ENCODE measurements at regions not wholly inside any gene's neighbourhood (a gene's known extent, or its start where the extent isn't known, plus 50 kb on each side); places are given as distances from the start of the nearest gene placed in this dataset.

DNA sequence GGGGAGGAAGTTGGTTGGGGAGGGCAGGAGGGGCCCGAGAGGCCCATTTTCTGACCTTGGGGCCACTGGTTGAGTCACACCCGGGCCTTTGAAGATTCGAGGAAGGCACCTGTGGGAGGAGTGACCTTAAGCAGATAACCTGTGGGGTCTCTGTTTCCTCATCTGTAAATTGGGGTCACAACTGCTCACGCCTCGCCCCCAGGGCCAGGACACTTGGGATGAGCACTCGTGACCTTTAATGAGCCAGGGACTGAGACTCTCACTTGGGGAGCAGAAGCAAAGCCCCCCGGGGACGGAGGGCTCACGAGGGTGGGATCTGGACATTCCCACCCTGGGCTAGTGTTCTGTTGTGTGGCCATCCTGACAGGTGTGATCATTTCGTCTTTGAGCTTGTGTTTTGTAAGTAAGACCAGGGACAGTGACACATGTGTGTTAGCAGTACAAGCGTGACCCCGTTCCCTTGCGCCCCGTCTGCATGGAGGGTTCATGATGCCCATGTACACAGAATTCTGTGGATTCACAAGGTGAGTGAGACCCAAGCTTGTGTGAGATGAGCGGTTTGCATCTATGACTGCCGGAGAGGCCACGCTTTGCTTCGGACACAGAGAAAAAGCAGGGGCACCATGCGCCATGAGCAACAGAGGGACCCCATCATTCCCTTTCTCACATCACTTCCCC is 79.3 kb upstream of the PMEPA1 start (continued):
- TF ChIP-seq, protein P1, sequence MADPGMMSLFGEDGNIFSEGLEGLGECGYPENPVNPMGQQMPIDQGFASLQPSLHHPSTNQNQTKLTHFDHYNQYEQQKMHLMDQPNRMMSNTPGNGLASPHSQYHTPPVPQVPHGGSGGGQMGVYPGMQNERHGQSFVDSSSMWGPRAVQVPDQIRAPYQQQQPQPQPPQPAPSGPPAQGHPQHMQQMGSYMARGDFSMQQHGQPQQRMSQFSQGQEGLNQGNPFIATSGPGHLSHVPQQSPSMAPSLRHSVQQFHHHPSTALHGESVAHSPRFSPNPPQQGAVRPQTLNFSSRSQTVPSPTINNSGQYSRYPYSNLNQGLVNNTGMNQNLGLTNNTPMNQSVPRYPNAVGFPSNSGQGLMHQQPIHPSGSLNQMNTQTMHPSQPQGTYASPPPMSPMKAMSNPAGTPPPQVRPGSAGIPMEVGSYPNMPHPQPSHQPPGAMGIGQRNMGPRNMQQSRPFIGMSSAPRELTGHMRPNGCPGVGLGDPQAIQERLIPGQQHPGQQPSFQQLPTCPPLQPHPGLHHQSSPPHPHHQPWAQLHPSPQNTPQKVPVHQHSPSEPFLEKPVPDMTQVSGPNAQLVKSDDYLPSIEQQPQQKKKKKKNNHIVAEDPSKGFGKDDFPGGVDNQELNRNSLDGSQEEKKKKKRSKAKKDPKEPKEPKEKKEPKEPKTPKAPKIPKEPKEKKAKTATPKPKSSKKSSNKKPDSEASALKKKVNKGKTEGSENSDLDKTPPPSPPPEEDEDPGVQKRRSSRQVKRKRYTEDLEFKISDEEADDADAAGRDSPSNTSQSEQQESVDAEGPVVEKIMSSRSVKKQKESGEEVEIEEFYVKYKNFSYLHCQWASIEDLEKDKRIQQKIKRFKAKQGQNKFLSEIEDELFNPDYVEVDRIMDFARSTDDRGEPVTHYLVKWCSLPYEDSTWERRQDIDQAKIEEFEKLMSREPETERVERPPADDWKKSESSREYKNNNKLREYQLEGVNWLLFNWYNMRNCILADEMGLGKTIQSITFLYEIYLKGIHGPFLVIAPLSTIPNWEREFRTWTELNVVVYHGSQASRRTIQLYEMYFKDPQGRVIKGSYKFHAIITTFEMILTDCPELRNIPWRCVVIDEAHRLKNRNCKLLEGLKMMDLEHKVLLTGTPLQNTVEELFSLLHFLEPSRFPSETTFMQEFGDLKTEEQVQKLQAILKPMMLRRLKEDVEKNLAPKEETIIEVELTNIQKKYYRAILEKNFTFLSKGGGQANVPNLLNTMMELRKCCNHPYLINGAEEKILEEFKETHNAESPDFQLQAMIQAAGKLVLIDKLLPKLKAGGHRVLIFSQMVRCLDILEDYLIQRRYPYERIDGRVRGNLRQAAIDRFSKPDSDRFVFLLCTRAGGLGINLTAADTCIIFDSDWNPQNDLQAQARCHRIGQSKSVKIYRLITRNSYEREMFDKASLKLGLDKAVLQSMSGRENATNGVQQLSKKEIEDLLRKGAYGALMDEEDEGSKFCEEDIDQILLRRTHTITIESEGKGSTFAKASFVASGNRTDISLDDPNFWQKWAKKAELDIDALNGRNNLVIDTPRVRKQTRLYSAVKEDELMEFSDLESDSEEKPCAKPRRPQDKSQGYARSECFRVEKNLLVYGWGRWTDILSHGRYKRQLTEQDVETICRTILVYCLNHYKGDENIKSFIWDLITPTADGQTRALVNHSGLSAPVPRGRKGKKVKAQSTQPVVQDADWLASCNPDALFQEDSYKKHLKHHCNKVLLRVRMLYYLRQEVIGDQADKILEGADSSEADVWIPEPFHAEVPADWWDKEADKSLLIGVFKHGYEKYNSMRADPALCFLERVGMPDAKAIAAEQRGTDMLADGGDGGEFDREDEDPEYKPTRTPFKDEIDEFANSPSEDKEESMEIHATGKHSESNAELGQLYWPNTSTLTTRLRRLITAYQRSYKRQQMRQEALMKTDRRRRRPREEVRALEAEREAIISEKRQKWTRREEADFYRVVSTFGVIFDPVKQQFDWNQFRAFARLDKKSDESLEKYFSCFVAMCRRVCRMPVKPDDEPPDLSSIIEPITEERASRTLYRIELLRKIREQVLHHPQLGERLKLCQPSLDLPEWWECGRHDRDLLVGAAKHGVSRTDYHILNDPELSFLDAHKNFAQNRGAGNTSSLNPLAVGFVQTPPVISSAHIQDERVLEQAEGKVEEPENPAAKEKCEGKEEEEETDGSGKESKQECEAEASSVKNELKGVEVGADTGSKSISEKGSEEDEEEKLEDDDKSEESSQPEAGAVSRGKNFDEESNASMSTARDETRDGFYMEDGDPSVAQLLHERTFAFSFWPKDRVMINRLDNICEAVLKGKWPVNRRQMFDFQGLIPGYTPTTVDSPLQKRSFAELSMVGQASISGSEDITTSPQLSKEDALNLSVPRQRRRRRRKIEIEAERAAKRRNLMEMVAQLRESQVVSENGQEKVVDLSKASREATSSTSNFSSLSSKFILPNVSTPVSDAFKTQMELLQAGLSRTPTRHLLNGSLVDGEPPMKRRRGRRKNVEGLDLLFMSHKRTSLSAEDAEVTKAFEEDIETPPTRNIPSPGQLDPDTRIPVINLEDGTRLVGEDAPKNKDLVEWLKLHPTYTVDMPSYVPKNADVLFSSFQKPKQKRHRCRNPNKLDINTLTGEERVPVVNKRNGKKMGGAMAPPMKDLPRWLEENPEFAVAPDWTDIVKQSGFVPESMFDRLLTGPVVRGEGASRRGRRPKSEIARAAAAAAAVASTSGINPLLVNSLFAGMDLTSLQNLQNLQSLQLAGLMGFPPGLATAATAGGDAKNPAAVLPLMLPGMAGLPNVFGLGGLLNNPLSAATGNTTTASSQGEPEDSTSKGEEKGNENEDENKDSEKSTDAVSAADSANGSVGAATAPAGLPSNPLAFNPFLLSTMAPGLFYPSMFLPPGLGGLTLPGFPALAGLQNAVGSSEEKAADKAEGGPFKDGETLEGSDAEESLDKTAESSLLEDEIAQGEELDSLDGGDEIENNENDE (IDR thresholded peaks at IDR 0.05; ENCODE audit: insufficient replicate concordance, low read length): no peak
- TF ChIP-seq CEBPB (IDR thresholded peaks at IDR 0.05; ENCODE audit: low read depth, low read length): no peak
- TF ChIP-seq POU5F1 (IDR thresholded peaks at IDR 0.05; ENCODE audit: low read depth, low read length): no peak
- TF ChIP-seq RFX5 (IDR thresholded peaks at IDR 0.05; ENCODE audit: borderline replicate concordance, low read depth, low read length): no peak
- TF ChIP-seq SUZ12 (IDR thresholded peaks at IDR 0.05; ENCODE audit: low read length): no peak
- no peak for TF ChIP-seq KDM4A (IDR thresholded peaks at IDR 0.05; ENCODE audit: low read depth, low read length, severe bottlenecking)
- no peak for TF ChIP-seq TAF7 (optimal IDR thresholded peaks at IDR 0.05; ENCODE audit: borderline replicate concordance, low read depth, low read length)
- TF ChIP-seq TBP (IDR thresholded peaks at IDR 0.05; ENCODE audit: low read depth, low read length): no peak
- TF ChIP-seq CTBP2 (IDR thresholded peaks at IDR 0.05; ENCODE audit: borderline replicate concordance, insufficient read depth, insufficient read length, low read length): no peak
- no peak for TF ChIP-seq BRCA1 (IDR thresholded peaks at IDR 0.05; ENCODE audit: low read depth, low read length)
- no peak for TF ChIP-seq EGR1 (IDR thresholded peaks at IDR 0.05; ENCODE audit: borderline replicate concordance, low read depth, low read length)

Measured in H1 (cell line).